ENCODE measurements at regions not wholly inside any gene's neighbourhood (a gene's known extent, or its start where the extent isn't known, plus 50 kb on each side); places are given as distances from the start of the nearest gene placed in this dataset.

- no peak for DNase-seq (ENCODE audit: low read depth, low spot score)
Observed at GRCh38 chr7:113715262-113715661, 203.5 kb downstream of the PPP1R3A start.

- DNase-seq (ENCODE audit: low read depth, low spot score) = no peak
Observed at GRCh38 chr7:113710310-113711096, 208.3 kb downstream of the PPP1R3A start.

- DNase-seq (ENCODE audit: low read depth, low spot score) = no peak
Observed at GRCh38 chr7:113705439-113705838, 213.4 kb downstream of the PPP1R3A start.

DNA sequence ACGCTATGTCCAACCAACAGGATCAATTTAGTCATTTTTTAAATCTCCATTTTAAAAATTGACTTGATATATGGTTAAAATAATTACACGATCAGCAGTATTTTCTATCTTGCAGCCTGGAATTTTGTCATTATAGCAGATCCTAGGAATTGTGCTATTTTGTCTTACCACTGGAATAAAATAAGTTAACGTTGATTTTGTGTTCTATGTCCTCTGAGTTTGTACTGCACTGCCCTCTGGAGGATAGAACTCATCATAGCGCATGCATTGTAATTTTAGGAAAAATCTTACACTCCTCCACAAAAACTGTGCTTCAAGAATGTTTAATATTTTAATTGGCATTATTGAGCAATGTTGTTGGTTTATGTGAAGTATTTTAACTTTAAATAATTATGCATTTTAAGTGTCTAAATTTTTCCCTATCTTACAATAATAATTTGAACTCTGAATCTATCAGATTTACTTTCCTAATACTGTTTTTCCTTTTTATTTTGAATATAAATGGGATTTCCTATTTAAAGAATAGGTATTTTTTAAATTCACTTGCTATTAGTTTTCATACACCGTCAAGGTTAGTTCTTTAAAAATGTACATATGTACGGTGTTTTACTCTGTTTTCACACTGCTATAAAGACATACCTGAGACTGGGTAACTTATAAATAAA lies 220.1 kb downstream of the PPP1R3A start:
- DNase-seq (ENCODE audit: low read depth, low spot score) = no peak

DNA sequence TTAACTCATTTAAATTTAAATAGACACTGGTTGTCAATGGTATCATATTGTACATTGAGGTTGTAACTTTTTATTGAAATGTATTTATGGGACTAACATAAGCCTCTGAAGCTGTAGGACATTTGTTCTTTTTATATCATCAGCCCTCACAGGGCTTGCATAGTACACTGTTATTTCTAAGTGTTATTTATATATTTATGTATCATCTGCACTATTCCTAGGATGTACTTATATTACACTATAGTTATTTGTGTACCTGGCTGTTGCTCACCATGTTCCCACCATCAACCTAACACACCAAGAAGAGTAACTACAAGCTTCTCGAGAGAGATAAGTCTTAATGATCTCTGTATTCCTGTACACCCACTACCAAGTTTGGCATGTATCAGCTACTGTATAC lies 224.7 kb downstream of the PPP1R3A start:
- no peak for DNase-seq (ENCODE audit: low read depth, low spot score)

GRCh38 chr7:113684165-113684564 lies 234.6 kb downstream of the PPP1R3A start:
- DNase-seq (ENCODE audit: low read depth, low spot score) = no peak

- DNase-seq (ENCODE audit: low read depth, low spot score) = no peak
Observed at GRCh38 chr7:113677811-113678210, 241.0 kb downstream of the PPP1R3A start.

GRCh38 chr7:113664867-113665266 lies 253.9 kb downstream of the PPP1R3A start:
- DNase-seq (ENCODE audit: low read depth, low spot score) = no peak

DNA sequence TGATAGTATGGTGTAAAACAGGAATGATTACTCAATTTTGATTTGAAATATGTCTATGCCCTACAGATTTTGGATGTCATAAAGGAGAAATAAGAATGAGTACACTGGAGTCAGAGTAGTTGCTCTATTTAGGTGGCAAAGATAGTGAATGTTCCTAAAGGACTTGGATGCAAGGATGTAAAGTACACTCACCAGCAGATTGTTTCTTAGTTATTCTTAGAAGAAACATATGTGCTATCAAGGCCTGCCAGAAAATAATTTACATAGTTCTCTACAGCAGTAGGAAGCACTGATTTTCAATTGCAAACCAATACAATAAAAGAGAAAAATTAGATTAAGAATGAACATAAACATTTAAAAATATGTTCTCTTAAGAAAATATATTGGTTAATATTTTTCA lies 259.4 kb downstream of the PPP1R3A start:
- DNase-seq (ENCODE audit: low read depth, low spot score) = no peak

DNA sequence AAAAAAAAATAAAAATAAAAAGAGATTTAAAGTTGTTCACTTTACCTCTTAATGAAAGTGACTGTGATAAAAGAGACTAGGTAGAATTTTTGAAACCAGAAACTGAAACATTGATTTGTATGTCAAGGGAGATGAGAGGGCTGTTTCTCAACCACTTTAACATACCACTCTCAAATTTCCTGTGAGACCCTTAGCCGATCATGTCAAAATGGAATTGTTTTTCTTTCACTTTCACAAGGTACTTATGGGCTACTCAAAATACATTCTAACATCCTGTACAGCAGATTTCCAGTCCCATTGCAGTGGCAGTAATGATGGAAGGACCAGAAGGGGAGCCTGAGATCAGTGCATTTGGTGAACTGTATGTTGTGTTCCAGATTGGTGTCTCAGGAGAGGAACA lies 261.2 kb downstream of the PPP1R3A start:
- no peak for DNase-seq (ENCODE audit: low read depth, low spot score)

DNA sequence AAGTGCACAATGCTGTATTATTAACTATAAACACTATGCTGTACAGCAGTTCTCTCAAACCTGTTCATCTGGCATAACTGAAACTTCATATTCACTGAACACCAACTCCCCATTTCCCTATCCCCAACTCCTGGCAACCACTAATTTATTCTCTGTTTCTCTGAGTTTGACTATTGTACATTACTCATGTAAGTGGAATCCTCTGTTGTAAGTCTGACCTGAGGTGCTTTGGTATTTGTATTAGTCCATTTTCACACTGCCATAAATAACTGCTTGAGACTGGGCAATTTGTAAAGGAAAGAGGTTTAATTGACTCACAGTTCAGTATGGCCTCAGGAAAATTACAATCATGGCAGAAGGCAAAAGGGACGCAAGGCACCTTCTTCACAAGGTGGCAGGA lies 266.3 kb downstream of the PPP1R3A start:
- DNase-seq (ENCODE audit: low read depth, low spot score) = no peak

DNA sequence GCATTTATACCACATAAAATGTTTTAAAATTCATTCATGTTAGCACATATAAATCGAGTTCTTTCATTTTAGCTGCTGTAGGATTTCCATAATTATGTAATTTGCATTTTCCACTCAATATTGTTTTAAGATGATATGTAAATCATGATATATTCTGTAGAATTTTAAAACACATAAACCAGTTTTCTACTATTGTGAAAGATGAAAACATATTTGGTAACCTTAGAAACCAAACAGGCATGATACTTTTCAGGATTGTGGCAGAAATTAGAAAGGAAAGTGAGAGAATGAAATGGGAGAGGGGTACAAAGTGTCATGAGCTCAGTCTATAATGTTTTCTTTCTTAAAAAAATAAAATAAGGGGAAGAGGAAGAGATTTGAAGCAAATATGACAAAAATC lies 269.3 kb downstream of the PPP1R3A start:
- DNase-seq (ENCODE audit: low read depth, low spot score) = no peak

DNA sequence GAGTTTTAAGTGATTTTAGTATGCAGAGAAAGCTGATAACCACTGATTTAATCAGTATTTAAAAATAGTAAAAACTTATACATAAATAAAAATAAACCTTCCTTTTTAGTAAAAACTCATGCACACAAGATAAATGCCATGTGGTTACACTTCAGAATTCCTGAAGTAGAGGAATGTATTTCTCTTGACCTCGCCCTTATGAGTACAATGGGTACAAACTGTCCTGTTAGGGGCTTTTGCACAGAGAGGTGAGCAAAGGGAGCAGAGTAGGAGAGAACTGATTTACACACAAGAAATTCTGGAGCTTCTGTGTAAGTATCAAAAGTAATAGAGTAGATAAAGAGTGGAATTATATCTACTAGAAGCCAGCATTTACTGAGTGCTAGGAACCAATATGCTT lies 279.6 kb downstream of the PPP1R3A start:
- no peak for DNase-seq (ENCODE audit: low read depth, low spot score)

DNA sequence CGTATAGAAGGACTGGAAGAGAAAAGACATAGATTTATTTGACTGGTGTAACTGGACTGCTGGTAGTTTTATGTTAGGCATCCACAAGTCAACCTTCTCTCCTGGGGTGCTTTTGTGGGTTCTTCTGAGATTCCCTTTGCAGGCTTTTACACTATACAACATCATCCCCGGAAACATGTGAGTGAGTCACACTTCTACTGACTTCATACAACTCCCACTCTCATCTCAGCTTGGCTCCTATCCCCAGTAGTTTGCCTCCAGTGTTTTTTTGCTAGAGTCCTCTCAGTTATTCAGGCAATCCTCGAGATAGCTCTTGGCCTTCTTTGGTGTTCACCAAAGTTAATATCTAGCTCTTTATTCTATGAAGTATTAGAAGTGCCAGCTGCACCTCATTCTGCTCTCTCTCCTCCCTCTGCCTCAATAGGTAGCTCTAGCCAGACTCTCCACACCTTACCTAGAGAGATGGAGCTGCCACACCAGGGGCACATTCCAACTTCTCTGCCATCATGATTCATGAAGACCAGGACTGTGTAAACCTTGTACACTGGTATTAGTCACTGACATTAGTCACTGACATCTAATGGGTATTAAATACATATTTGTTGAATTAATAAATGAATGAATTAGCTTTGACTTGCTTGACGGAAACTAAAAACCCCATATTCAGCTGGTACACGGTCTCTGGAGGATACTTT lies 281.9 kb downstream of the PPP1R3A start:
- no peak for DNase-seq (ENCODE audit: low read depth, low spot score)

DNA sequence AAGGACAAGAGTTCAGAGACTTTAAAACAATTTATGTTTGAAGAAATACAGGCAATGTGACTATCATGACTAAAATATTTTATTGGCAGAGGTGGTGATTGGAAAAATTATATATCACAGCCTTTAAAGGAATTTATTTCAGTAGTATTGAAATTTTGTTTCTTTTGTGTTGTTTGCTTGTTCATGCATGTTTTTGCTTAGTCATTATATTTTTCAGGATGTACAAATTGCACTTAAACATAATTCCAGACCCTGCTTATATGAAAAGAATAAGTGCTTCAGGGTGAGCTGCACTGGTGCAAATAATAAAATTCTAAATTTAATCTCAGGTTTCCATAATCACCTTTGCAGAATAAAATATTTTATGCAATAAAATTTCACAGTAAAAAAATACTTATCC lies 283.3 kb downstream of the PPP1R3A start:
- no peak for DNase-seq (ENCODE audit: low read depth, low spot score)

DNA sequence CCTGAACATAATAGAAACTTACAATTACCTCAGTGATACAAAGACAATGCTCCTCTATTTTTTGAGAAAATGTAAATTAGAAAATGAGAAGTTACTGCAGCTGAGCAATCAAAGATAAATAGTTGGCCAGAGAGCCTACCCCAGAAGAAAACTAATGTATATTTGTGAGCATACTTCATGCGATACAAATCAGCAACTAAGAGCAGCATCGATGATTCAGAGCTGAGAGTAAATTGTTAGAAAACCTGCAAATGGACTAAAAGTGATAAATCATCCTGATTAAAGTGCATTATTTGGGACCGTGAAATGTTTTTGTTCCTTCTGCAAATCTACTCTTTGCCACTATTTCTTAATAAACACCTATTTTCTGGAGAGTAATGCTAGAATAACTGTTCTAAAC lies 285.7 kb downstream of the PPP1R3A start:
- DNase-seq (ENCODE audit: low read depth, low spot score) = no peak

DNA sequence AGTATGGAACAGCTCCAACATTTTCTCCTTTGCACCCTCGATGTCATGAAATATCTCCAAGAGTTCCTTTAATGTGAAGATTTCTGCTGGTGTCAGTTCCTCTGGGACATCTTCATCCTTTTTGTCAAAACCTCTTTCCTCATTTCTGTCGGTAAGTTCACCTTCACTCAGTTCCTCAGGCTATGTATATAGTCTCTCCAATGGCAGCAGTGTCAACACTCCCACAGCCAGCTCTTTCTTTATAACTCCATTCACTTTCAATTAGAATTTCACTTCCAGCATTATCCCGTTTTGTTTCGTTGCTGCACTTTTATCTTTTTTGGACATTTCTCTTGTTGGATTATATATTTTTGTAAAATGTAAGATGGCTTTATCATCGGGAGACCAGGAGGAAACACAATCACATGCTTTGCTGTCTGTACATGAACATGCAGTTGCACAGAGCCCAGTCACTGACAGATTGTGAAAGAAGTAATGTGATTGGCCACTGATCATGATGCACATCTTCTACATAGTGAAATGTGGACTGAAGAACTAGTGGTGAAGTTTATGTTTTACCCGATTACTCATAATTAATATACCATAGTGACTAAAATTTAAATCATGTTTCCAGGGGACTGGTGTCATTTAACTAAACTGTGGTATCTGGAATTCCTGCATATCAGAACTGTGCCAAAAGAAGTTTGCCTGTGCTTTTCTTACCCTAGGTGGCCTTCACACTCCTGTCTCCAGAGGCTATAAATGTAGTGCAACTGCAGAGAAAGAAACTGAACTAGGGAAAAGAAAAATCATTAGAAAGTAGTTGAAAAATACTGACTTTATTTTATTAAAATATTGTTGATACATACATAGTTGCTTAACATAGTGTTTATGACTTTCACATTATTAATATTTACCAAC lies 289.6 kb downstream of the PPP1R3A start:
- no peak for DNase-seq (ENCODE audit: low read depth, low spot score)

DNA sequence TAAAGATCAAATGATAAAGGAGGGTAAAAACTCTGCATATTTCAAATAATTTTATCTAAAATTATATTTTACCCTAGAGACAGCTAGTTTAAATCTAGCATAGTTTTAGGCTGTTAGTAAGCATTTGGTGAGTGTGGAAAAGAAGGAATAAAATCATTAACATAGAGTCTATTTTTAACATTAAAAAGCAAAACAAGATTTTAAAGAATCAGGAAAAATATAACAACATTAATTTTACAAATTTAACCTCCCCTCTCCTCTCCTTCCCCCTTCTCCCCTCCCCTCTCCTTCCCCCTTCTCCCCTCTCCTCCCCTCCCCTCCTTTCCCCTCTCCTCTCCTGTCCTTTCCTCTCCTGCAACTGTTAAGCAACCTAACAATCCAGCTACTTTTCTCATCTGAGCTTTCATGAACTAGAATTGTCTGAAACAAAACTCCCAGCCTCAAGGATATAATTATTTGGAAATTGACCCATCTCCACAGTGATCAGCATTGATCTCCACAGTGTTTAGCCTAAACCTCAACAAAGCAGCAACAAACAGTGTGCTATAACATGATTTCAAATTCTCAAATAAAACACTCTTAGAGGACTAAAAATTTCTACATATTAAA lies 293.2 kb downstream of the PPP1R3A start:
- DNase-seq (ENCODE audit: low read depth, low spot score) = no peak

DNA sequence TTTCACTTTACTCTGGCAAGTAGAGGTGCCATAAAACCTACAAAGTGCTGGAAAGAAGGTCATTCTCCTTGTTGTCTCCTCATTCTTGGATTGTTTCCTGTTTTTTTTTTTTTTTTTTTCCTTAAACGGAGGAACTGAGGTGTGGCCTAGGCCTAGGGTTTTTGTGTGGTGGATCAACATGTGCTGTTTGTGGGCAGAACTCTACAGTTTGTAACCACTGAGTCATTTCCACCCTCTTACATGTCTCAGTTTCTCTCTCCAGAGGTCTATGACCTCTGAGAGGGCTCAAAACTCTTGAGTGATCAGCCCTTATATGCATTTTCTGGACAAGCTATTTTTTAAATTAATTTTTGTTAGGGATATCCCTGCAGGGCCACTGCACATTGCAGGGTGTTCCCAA lies 296.0 kb downstream of the PPP1R3A start:
- no peak for DNase-seq (ENCODE audit: low read depth, low spot score)

GRCh38 chr7:113610572-113610971 lies 308.2 kb downstream of the PPP1R3A start:
- DNase-seq (ENCODE audit: low read depth, low spot score) = no peak

GRCh38 chr7:113608782-113609181 lies 310.0 kb downstream of the PPP1R3A start:
- no peak for DNase-seq (ENCODE audit: low read depth, low spot score)

Measured in activated naive CD8-positive, alpha-beta T cell treated with anti-CD3 and anti-CD28 coated beads, Interleukin-2, amount 50 U/mL, for 16 hours (primary cell).